Esophagus muscularis mucosa (tissue), 3 donors: ENCODE measurements at regions not wholly inside any gene's neighbourhood (a gene's known extent, or its start where the extent isn't known, plus 50 kb on each side); places are given as distances from the start of the nearest gene placed in this dataset.

ENCODE experiments used
- CTCF ChIP-seq, 3 experiments: fragments of 200-600 bp in 2 of 3; fragments of 450-650 bp in 1 of 3; sonication (generic) in 2 of 3; IDR thresholded peaks; one replicate each; pipeline ENCODE4 v1.5.1; 2017 to 2019; ENCODE audit warnings: antibody characterized with exemption in 3 of 3, mild to moderate bottlenecking in 2 of 3, moderate library complexity in 1 of 3
- POLR2A ChIP-seq: fragments of 450-650 bp; IDR thresholded peaks from one replicate; pipeline ENCODE4 v1.6.1; 2017; ENCODE audit warnings: antibody characterized with exemption, moderate library complexity, mild to moderate bottlenecking, low read depth
- POLR2AphosphoS5 ChIP-seq, 2 donors: sonication (generic); formaldehyde crosslinking; IDR thresholded peaks; one replicate each; pipeline ENCODE4 v1.6.1; 2017; ENCODE audit warnings: antibody characterized with exemption in 2 of 2

GRCh38 chr3:124640635-124641306 is 89.5 kb upstream of the UMPS start:
- TF ChIP-seq POLR2A = no peak
- TF ChIP-seq CTCF (IDR thresholded peaks at IDR 0.05) = no peak
- TF ChIP-seq POLR2AphosphoS5 (IDR thresholded peaks at IDR 0.05) = no peak
